GM12878 (cell line): ENCODE measurements at regions not wholly inside any gene's neighbourhood (a gene's known extent, or its start where the extent isn't known, plus 50 kb on each side); places are given as distances from the start of the nearest gene placed in this dataset.

ENCODE experiments used
- ATAC-seq: fragments of 200-7000 bp; cut with Tn5 transposase; 3 replicates; pipeline ENCODE4 v1.9.1; 2020; ENCODE audit warnings: mild to moderate bottlenecking, moderate library complexity
- BruUV-seq: library from RNA; stranded (reverse); fragments of 400-500 nt; replicated peaks from 2 replicates; lab custom pipeline; 2021; lab: Mats Ljungman, UMichigan
- CTCF ChIA-PET: fragments of 300-600 bp; sonication (Branson Sonifier 250); formaldehyde crosslinking; extraction: SDS; loops from one replicate; lab custom pipeline; 2021; ENCODE audit warnings: inconsistent platforms; lab: Yijun Ruan, JAX
- POLR2A ChIA-PET: fragments of 350-600 bp; formaldehyde crosslinking; extraction: SDS; loops from one replicate; lab custom pipeline; 2021; ENCODE audit warnings: inconsistent platforms; lab: Charles Lee
- RAD21 ChIA-PET: fragments of 300-600 bp; sonication (Branson Sonifier 250); formaldehyde crosslinking; loops from one replicate; lab custom pipeline; 2023; ENCODE audit warnings: antibody characterized with exemption; ENCODE audit not compliant: unreplicated experiment; lab: Charles Lee
- SMC1A ChIA-PET: fragments of 300-600 bp; sonication (Branson Sonifier 250); formaldehyde crosslinking; loops from one replicate; lab custom pipeline; 2023; ENCODE audit not compliant: unreplicated experiment, uncharacterized antibody; lab: Charles Lee
- DNase-seq: peaks from one replicate; pipeline ENCODE4 v3.0.0-alpha.2; 2011; ENCODE audit warnings: low read depth, low spot score
- FAIRE-seq: peaks from 3 replicates; lab custom pipeline; 2011; peaks lifted over from hg19 to GRCh38; lab: Jason Lieb, UNC
- H2AFZ ChIP-seq: 2 replicates; pipeline ENCODE4 v1.6.0; 2011; ENCODE audit warnings: low read depth, low read length, control low read depth; ENCODE audit not compliant: control insufficient read depth
- H3K27ac ChIP-seq: 2 replicates; pipeline ENCODE4 v1.5.1; 2011; ENCODE audit warnings: control low read depth; ENCODE audit not compliant: control insufficient read depth, insufficient read depth
- H3K27me3 ChIP-seq, 2 experiments: replicated peaks in 1 of 2; 2 replicates each; pipeline versions ENCODE4 v1.6.0 to v1.6.1; 2011; ENCODE audit warnings: low read length in 1 of 2; ENCODE audit not compliant: control insufficient read depth in 2 of 2, insufficient read depth in 2 of 2
- H3K36me3 ChIP-seq, 2 experiments: 2 replicates each; pipeline ENCODE4 v1.5.1; 2011; ENCODE audit warnings: low read length in 1 of 2; ENCODE audit not compliant: control insufficient read depth in 2 of 2, insufficient read depth in 2 of 2
- H3K4me1 ChIP-seq: 2 replicates; pipeline ENCODE4 v1.6.1; 2011; ENCODE audit warnings: mild to moderate bottlenecking, low read length, moderate library complexity, mixed read lengths; ENCODE audit not compliant: control insufficient read depth, insufficient read depth
- H3K4me2 ChIP-seq: 2 replicates; pipeline ENCODE4 v1.6.0; 2011; ENCODE audit warnings: control low read depth; ENCODE audit not compliant: control insufficient read depth, insufficient read depth
- H3K4me3 ChIP-seq: fragments of 200-600 bp; sonication (generic); 2 replicates; pipeline ENCODE4 v1.5.1; 2016
- H3K79me2 ChIP-seq: 2 replicates; pipeline ENCODE4 v1.6.0; 2011; ENCODE audit warnings: low read length; ENCODE audit not compliant: control insufficient read depth, insufficient read depth
- H3K9ac ChIP-seq: 2 replicates; pipeline ENCODE4 v1.8.0; 2011; ENCODE audit warnings: low read length, control low read depth, mixed read lengths; ENCODE audit not compliant: control insufficient read depth, insufficient read depth
- H3K9me3 ChIP-seq: replicated peaks from 3 replicates; pipeline ENCODE4 v1.5.1; 2011; ENCODE audit warnings: mild to moderate bottlenecking, low read length; ENCODE audit not compliant: control insufficient read depth, insufficient read depth
- H4K20me1 ChIP-seq: 2 replicates; pipeline ENCODE4 v1.6.0; 2011; ENCODE audit not compliant: control insufficient read depth, insufficient read depth
- ASH2L ChIP-seq: fragments of 300-600, 200-600 bp; sonication (generic); IDR thresholded peaks from 2 replicates; pipeline ENCODE4 v1.6.1; 2017; ENCODE audit warnings: low read depth, mild to moderate bottlenecking, borderline replicate concordance
- ATF7 ChIP-seq: fragments of 450-650 bp; IDR thresholded peaks from 2 replicates; pipeline ENCODE4 v1.6.1; 2016; ENCODE audit warnings: low read depth, mild to moderate bottlenecking
- BACH1 ChIP-seq: fragments of 450-650 bp; IDR thresholded peaks from 2 replicates; pipeline ENCODE4 v1.6.1; 2017; ENCODE audit warnings: mild to moderate bottlenecking, borderline replicate concordance
- BHLHE40 ChIP-seq, 2 experiments: fragments of 450-650 bp in 1 of 2; IDR thresholded peaks; 2 replicates each; pipeline ENCODE4 v1.6.1; 2011 to 2017; ENCODE audit warnings: low read depth in 2 of 2, borderline replicate concordance in 1 of 2, improper control_type of control experiment in 1 of 2, low read length in 1 of 2, mild to moderate bottlenecking in 1 of 2
- CEBPB ChIP-seq, 2 experiments: fragments of 150-350 bp in 1 of 2; IDR thresholded peaks; 2 replicates each; pipeline ENCODE4 v1.6.1; 2012 to 2014; ENCODE audit warnings: low read depth in 2 of 2, low read length in 2 of 2, borderline replicate concordance in 1 of 2, inconsistent platforms in 1 of 2
- GABPA ChIP-seq: IDR thresholded peaks from 2 replicates; pipeline ENCODE4 v1.6.1; 2014; ENCODE audit warnings: antibody characterized with exemption, low read depth, mild to moderate bottlenecking, inconsistent platforms
- MEF2A ChIP-seq: IDR thresholded peaks from 2 replicates; pipeline ENCODE4 v1.6.1; 2011; ENCODE audit warnings: low read depth, mild to moderate bottlenecking, low read length, moderate library complexity; ENCODE audit not compliant: insufficient read depth
- MYB ChIP-seq: fragments of 150-350 bp; IDR thresholded peaks from 2 replicates; pipeline ENCODE4 v1.6.1; 2014; ENCODE audit warnings: mild to moderate bottlenecking, low read depth, low read length, borderline replicate concordance
- NKRF ChIP-seq: fragments of 450-650 bp; conservative IDR thresholded peaks from 2 replicates; pipeline ENCODE4 v1.6.1; 2017; ENCODE audit warnings: mild to moderate bottlenecking, moderate library complexity
- PBX3 ChIP-seq: IDR thresholded peaks from 2 replicates; pipeline ENCODE4 v1.6.1; 2011; ENCODE audit warnings: mild to moderate bottlenecking, low read depth, low read length, moderate library complexity; ENCODE audit not compliant: insufficient replicate concordance
- POLR2AphosphoS2 ChIP-seq: IDR thresholded peaks from 2 replicates; pipeline ENCODE4 v1.6.1; 2011; ENCODE audit warnings: low read depth, mild to moderate bottlenecking, low read length, improper control_type of control experiment, moderate library complexity
- POU2F2 ChIP-seq: IDR thresholded peaks from 3 replicates; pipeline ENCODE4 v1.6.1; 2011; ENCODE audit warnings: low read depth, mild to moderate bottlenecking, low read length, borderline replicate concordance
- SIX5 ChIP-seq: IDR thresholded peaks from 2 replicates; pipeline ENCODE4 v1.6.1; 2011; ENCODE audit warnings: mild to moderate bottlenecking, low read depth, low read length, moderate library complexity; ENCODE audit not compliant: severe bottlenecking
- SMAD1 ChIP-seq: fragments of 450-650 bp; IDR thresholded peaks from 2 replicates; pipeline ENCODE4 v1.6.1; 2018; ENCODE audit warnings: mild to moderate bottlenecking, low read depth; ENCODE audit not compliant: partially characterized antibody
- STAT1 ChIP-seq: fragments of 450-650 bp; conservative IDR thresholded peaks from 2 replicates; pipeline ENCODE4 v1.6.1; 2014; ENCODE audit warnings: antibody characterized with exemption, mild to moderate bottlenecking
- ZNF24 ChIP-seq: fragments of 450-650 bp; IDR thresholded peaks from 2 replicates; pipeline ENCODE4 v1.6.1; 2017; ENCODE audit warnings: antibody characterized with exemption, mild to moderate bottlenecking
- ZNF592 ChIP-seq: fragments of 450-650 bp; IDR thresholded peaks from 2 replicates; pipeline ENCODE4 v1.6.1; 2017; ENCODE audit warnings: mild to moderate bottlenecking, moderate library complexity
- WGBS: methylation state at CpG from one replicate; pipeline ENCODE4 v1.1.6; 2016; ENCODE audit warnings: low lambda C conversion rate; ENCODE audit not compliant: insufficient replicate concordance, insufficient coverage; ENCODE audit errors: missing lambda C conversion rate; 5-methylcytosine and 5-hydroxymethylcytosine counted together
- in situ Hi-C: fragments of 300-500 bp; cut with MboI; formaldehyde crosslinking; loops from 9 replicates; pipeline ENCODE4 v1.14.3; 2018; ENCODE audit warnings: mixed read lengths
- intact Hi-C: fragments of 100-400 bp; cut with micrococcal nuclease; formaldehyde crosslinking; loops from one replicate; pipeline ENCODE4 v1.14.2; 2022; ENCODE audit not compliant: unreplicated experiment

GRCh38 chr3:194061421-194062030, 74.4 kb upstream of the HES1 start:
- H4K20me1 ChIP-seq, result no peaks in the 10 kb centered on the region
- in situ Hi-C loops (no loop called here), intact Hi-C loops (no loop called here)
- CTCF ChIA-PET, result no interaction called here
- H3K9me3 ChIP-seq, result no peaks in the 10 kb centered on the region; the same call in 2 of the 3 replicates
- DNase-seq (no peak), FAIRE-seq (no peak), ATAC-seq (no peak)
- POLR2A ChIA-PET, result no interaction called here
- RAD21 ChIA-PET, result no interaction called here
- H3K4me3 ChIP-seq, result no peak overlapping the region
- no peaks in the 10 kb centered on the region for H3K27me3 ChIP-seq
- BruUV-seq, result no TSS peak
- H3K36me3 ChIP-seq, result no peaks in the 10 kb centered on the region
- 98% methylated on average over 3 of the region's 3 CpGs for WGBS
- H3K9ac ChIP-seq, result no peak overlapping the region
- no peaks in the 10 kb centered on the region for H3K79me2 ChIP-seq
- no peak overlapping the region for H3K27ac ChIP-seq
- H2AFZ ChIP-seq, result no peak overlapping the region
- SMC1A ChIA-PET, result interaction anchor here (1.9 kb wide), 1 partner anchor 39 kb away, joined by 8 read pairs; no protein-coding TSS in a partner anchor
- H3K4me2 ChIP-seq, result no peak overlapping the region
- H3K4me1 ChIP-seq, result no peaks in the 10 kb centered on the region
- no peak for TF ChIP-seq NKRF
- TF ChIP-seq GABPA, result no peak
- no peak for TF ChIP-seq BHLHE40 (IDR thresholded peaks at IDR 0.05; ENCODE audit: borderline replicate concordance in 1 of 2, low read depth in 2 of 2, low read length in 1 of 2)
- no peak for TF ChIP-seq BACH1
- no peak for TF ChIP-seq ZNF592
- TF ChIP-seq MEF2A, result no peak
- no peak for TF ChIP-seq SIX5
- TF ChIP-seq POU2F2, result no peak
- no peak for TF ChIP-seq STAT1
- TF ChIP-seq SMAD1, result no peak
- no peak for TF ChIP-seq POLR2AphosphoS2
- no peak for TF ChIP-seq CEBPB (IDR thresholded peaks at IDR 0.05; ENCODE audit: borderline replicate concordance in 1 of 2, low read depth in 2 of 2, low read length in 2 of 2)
- no peak for TF ChIP-seq ATF7
- TF ChIP-seq MYB, result no peak
- no peak for TF ChIP-seq PBX3
- no peak for TF ChIP-seq ZNF24
- TF ChIP-seq ASH2L, result no peak
